Endothelial cell of umbilical vein (primary cell): ENCODE measurements at regions not wholly inside any gene's neighbourhood (a gene's known extent, or its start where the extent isn't known, plus 50 kb on each side); places are given as distances from the start of the nearest gene placed in this dataset.

Experiments
- BruUV-seq: library from RNA; stranded (reverse); fragments of 400-500 nt; replicated peaks from 2 replicates; lab custom pipeline; 2021; lab: Mats Ljungman, UMichigan
- CTCF ChIA-PET: fragments of 300-600, 350-600 bp; sonication (Branson Sonifier 250); formaldehyde crosslinking; loops from one replicate; lab custom pipeline; 2021; ENCODE audit warnings: antibody characterized with exemption, inconsistent platforms; lab: Charles Lee
- POLR2A ChIA-PET: fragments of 300-600, 350-600 bp; sonication (Branson Sonifier 250); formaldehyde crosslinking; loops from one replicate; lab custom pipeline; 2021; ENCODE audit warnings: antibody characterized with exemption, inconsistent platforms; lab: Charles Lee
- DNase-seq: peaks from one replicate; pipeline ENCODE4 v3.0.0-alpha.2; 2011; ENCODE audit warnings: low read depth, low spot score
- FAIRE-seq: peaks from 2 replicates; lab custom pipeline; 2011; peaks lifted over from hg19 to GRCh38; lab: Jason Lieb, UNC
- H2AFZ ChIP-seq: 2 replicates; pipeline ENCODE4 v1.6.0; 2012; ENCODE audit warnings: low read depth, low read length, control low read depth, inconsistent platforms
- H3K27ac ChIP-seq: 2 replicates; pipeline ENCODE4 v1.5.1; 2011; ENCODE audit warnings: low read depth, mild to moderate bottlenecking, control low read depth, low read length, moderate library complexity; ENCODE audit not compliant: insufficient read depth
- H3K27me3 ChIP-seq, 2 experiments: 2 replicates each; pipeline versions ENCODE4 v1.6.0 to v1.6.1; 2011; ENCODE audit warnings: low read length in 2 of 2, mixed read lengths in 1 of 2; ENCODE audit not compliant: control insufficient read depth in 2 of 2, insufficient read depth in 2 of 2
- H3K36me3 ChIP-seq, 2 experiments: 2 replicates in 1 of 2; 3 replicates in 1 of 2; pipeline ENCODE4 v1.5.1; 2011; ENCODE audit warnings: low read length in 2 of 2, mild to moderate bottlenecking in 1 of 2, moderate library complexity in 1 of 2; ENCODE audit not compliant: control insufficient read depth in 2 of 2, insufficient read depth in 2 of 2; ENCODE audit errors: extremely low read depth in 1 of 2
- H3K4me1 ChIP-seq: 3 replicates; pipeline ENCODE4 v1.5.1; 2011; ENCODE audit warnings: mild to moderate bottlenecking, low read length; ENCODE audit not compliant: control insufficient read depth, insufficient read depth; ENCODE audit errors: extremely low read depth
- H3K4me2 ChIP-seq: 2 replicates; pipeline ENCODE4 v1.6.1; 2011; ENCODE audit warnings: low read length, control low read depth, mixed read lengths; ENCODE audit not compliant: insufficient read depth
- H3K4me3 ChIP-seq, 3 experiments: fragments of 200-600 bp in 1 of 3; sonication (generic), shearing (Covaris generic) in 1 of 3; replicated peaks in 1 of 3; 2 replicates each; pipeline ENCODE4 v1.5.1; 2011 to 2016; ENCODE audit warnings: control low read depth in 3 of 3, low read length in 3 of 3, mild to moderate bottlenecking in 2 of 3, inconsistent platforms in 1 of 3, low read depth in 1 of 3, moderate library complexity in 1 of 3; ENCODE audit not compliant: insufficient read depth in 1 of 3
- H3K79me2 ChIP-seq: 2 replicates; pipeline ENCODE4 v1.6.0; 2012; ENCODE audit warnings: low read length, inconsistent platforms; ENCODE audit not compliant: control insufficient read depth, insufficient read depth
- H3K9ac ChIP-seq: replicated peaks from 2 replicates; pipeline ENCODE3; 2011; ENCODE audit warnings: low read length, control low read depth; ENCODE audit not compliant: insufficient read depth; ENCODE audit errors: extremely low read depth
- H3K9me1 ChIP-seq: replicated peaks from 3 replicates; pipeline ENCODE4 v1.6.0; 2011; ENCODE audit warnings: mild to moderate bottlenecking, low read length; ENCODE audit not compliant: control insufficient read depth, insufficient read depth; ENCODE audit errors: extremely low read depth
- H3K9me3 ChIP-seq: replicated peaks from 2 replicates; pipeline ENCODE4 v1.5.1; 2012; ENCODE audit warnings: low read length, inconsistent platforms; ENCODE audit not compliant: control insufficient read depth, insufficient read depth
- H4K20me1 ChIP-seq: replicated peaks from 2 replicates; pipeline ENCODE3; 2011; ENCODE audit warnings: mild to moderate bottlenecking, low read length; ENCODE audit not compliant: control insufficient read depth, insufficient read depth; ENCODE audit errors: extremely low read depth
- EZH2 ChIP-seq: IDR thresholded peaks from 2 replicates; pipeline ENCODE4 v1.6.1; 2012; ENCODE audit warnings: borderline replicate concordance, low read depth, mild to moderate bottlenecking, moderate library complexity, low read length, inconsistent platforms; ENCODE audit not compliant: severe bottlenecking
- FOS ChIP-seq: IDR thresholded peaks from 2 replicates; pipeline ENCODE4 v1.6.1; 2011; ENCODE audit warnings: mild to moderate bottlenecking, low read length, moderate library complexity, borderline replicate concordance; ENCODE audit not compliant: insufficient read depth
- GATA2 ChIP-seq: IDR thresholded peaks from 2 replicates; pipeline ENCODE4 v1.7.0; 2011; ENCODE audit warnings: low read depth, mild to moderate bottlenecking, moderate library complexity, mixed read lengths, low read length; ENCODE audit not compliant: insufficient read length, insufficient read depth
- JUN ChIP-seq: IDR thresholded peaks from 2 replicates; pipeline ENCODE4 v1.6.1; 2011; ENCODE audit warnings: borderline replicate concordance, low read depth; ENCODE audit not compliant: insufficient read length, insufficient read depth
- MYC ChIP-seq: IDR thresholded peaks from one replicate; pipeline ENCODE4 v1.6.1; 2011; ENCODE audit warnings: mild to moderate bottlenecking, low read depth, low read length
- POLR2A ChIP-seq: IDR thresholded peaks from 2 replicates; pipeline ENCODE4 v1.6.1; 2012; ENCODE audit warnings: low read depth, mild to moderate bottlenecking, control low read depth, low read length
- POLR2AphosphoS5 ChIP-seq: IDR thresholded peaks from 2 replicates; pipeline ENCODE4 v1.6.1; 2012; ENCODE audit warnings: low read depth, mild to moderate bottlenecking, control low read depth, low read length, moderate library complexity; ENCODE audit not compliant: insufficient read depth
- dilution Hi-C: fragments of 300-500 bp; cut with MboI; formaldehyde crosslinking; loops from one replicate; pipeline ENCODE4 v1.15.0; 2019; ENCODE audit warnings: low sequenced_read_pairs; ENCODE audit not compliant: extremely low pct_ligation_motif_present
- intact Hi-C: fragments of 100-400 bp; cut with micrococcal nuclease; formaldehyde crosslinking; loops from one replicate; pipeline ENCODE4 v1.10.0; 2022
- TF ChIP-seq, protein P1 (sequence below), 2 donors: IDR thresholded peaks; 1 replicate in 1 of 2; 2 replicates in 1 of 2; pipeline ENCODE4 v1.5.1; 2011; ENCODE audit warnings: low read length in 2 of 2, mild to moderate bottlenecking in 2 of 2, moderate library complexity in 2 of 2, control low read depth in 1 of 2, inconsistent platforms in 1 of 2, low read depth in 1 of 2; ENCODE audit not compliant: insufficient read depth in 1 of 2; ENCODE audit errors: extremely low read depth in 1 of 2
- TF ChIP-seq, protein P2 (sequence below): IDR thresholded peaks from 2 replicates; pipeline ENCODE4 v1.6.1; 2011; ENCODE audit not compliant: insufficient read depth, insufficient read length

DNA sequence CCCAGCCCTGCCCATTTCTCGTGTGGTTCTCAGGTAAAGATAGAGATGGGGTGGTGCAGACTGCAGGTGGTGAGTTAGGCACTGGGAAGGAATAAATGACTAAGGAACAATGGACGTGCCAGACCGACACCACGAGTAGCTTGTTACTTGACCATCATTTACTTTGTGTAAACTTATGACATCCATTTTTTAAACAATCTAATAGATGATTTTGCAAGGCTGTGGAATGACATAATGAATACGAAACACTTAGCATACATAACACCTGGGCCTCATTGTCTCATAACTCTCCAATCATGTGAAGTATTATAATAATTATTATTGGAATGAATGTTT is 137.3 kb upstream of the CPEB2 start:
- H3K9me1 ChIP-seq, result no peaks in the 10 kb centered on the region

More for the DNA sequence above, 137.3 kb upstream of the CPEB2 start:
- Histone ChIP-seq H3K27ac (no peak overlapping the region), H3K79me2 (no peaks in the 10 kb centered on the region), H3K4me2 (no peak overlapping the region), H3K36me3 (no peaks in the 10 kb centered on the region), H4K20me1 (no peaks in the 10 kb centered on the region), H3K9me3 (no peaks in the 10 kb centered on the region), H2AFZ (no peak overlapping the region), H3K27me3 (no peaks in the 10 kb centered on the region), H3K4me3 (no peak overlapping the region), H3K4me1 (no peaks in the 10 kb centered on the region), H3K9ac (no peak overlapping the region)
- dilution Hi-C loops, result no loop called here
- POLR2A ChIA-PET, result no interaction called here
- TF ChIP-seq, protein P1, sequence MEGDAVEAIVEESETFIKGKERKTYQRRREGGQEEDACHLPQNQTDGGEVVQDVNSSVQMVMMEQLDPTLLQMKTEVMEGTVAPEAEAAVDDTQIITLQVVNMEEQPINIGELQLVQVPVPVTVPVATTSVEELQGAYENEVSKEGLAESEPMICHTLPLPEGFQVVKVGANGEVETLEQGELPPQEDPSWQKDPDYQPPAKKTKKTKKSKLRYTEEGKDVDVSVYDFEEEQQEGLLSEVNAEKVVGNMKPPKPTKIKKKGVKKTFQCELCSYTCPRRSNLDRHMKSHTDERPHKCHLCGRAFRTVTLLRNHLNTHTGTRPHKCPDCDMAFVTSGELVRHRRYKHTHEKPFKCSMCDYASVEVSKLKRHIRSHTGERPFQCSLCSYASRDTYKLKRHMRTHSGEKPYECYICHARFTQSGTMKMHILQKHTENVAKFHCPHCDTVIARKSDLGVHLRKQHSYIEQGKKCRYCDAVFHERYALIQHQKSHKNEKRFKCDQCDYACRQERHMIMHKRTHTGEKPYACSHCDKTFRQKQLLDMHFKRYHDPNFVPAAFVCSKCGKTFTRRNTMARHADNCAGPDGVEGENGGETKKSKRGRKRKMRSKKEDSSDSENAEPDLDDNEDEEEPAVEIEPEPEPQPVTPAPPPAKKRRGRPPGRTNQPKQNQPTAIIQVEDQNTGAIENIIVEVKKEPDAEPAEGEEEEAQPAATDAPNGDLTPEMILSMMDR (IDR thresholded peaks at IDR 0.05; ENCODE audit: extremely low read depth in 1 of 2, insufficient read depth in 1 of 2, low read depth in 1 of 2, low read length in 2 of 2), result no peak
- TF ChIP-seq JUN (no peak), MYC (no peak), GATA2 (no peak), POLR2AphosphoS5 (no peak), FOS (no peak), POLR2A (no peak), EZH2 (no peak)
- TF ChIP-seq, protein P2, sequence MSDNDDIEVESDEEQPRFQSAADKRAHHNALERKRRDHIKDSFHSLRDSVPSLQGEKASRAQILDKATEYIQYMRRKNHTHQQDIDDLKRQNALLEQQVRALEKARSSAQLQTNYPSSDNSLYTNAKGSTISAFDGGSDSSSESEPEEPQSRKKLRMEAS, result no peak
- CTCF ChIA-PET, result no interaction called here
- no TSS peak for BruUV-seq
- intact Hi-C loops, result no loop called here
- no peak for DNase-seq
- no peak for FAIRE-seq
